Mesodermal cell (in vitro differentiated cells): ENCODE measurements at regions not wholly inside any gene's neighbourhood (a gene's known extent, or its start where the extent isn't known, plus 50 kb on each side); places are given as distances from the start of the nearest gene placed in this dataset.

Experiments used
- H3K27ac ChIP-seq: 2 replicates; pipeline ENCODE4 v1.7.0; 2013; ENCODE audit warnings: mild to moderate bottlenecking, low read depth, low read length, moderate library complexity; ENCODE audit not compliant: severe bottlenecking
- H3K36me3 ChIP-seq: 2 replicates; pipeline ENCODE4 v1.7.1; 2013; ENCODE audit warnings: mild to moderate bottlenecking, low read length, moderate library complexity; ENCODE audit not compliant: control insufficient read depth, insufficient read depth
- H3K4me1 ChIP-seq: one replicate; pipeline ENCODE4 v1.7.1; 2013; ENCODE audit warnings: mild to moderate bottlenecking, low read length; ENCODE audit not compliant: insufficient read depth, control insufficient read depth, poor library complexity, severe bottlenecking
- H3K4me3 ChIP-seq: 2 replicates; pipeline ENCODE4 v1.7.0; 2013; ENCODE audit warnings: low read length, control low read depth, mild to moderate bottlenecking; ENCODE audit not compliant: insufficient read depth, poor library complexity, severe bottlenecking; ENCODE audit errors: extremely low read depth
- H3K9me3 ChIP-seq: 2 replicates; pipeline ENCODE4 v1.7.1; 2013; ENCODE audit warnings: mild to moderate bottlenecking, low read length, moderate library complexity; ENCODE audit not compliant: control insufficient read depth
- WGBS, 2 experiments: methylation state at CpG; one replicate each; pipeline ENCODE4 v1.1.5; 2013; ENCODE audit warnings: missing lambda C conversion rate in 2 of 2; ENCODE audit not compliant: insufficient coverage in 2 of 2; 5-methylcytosine and 5-hydroxymethylcytosine counted together

DNA sequence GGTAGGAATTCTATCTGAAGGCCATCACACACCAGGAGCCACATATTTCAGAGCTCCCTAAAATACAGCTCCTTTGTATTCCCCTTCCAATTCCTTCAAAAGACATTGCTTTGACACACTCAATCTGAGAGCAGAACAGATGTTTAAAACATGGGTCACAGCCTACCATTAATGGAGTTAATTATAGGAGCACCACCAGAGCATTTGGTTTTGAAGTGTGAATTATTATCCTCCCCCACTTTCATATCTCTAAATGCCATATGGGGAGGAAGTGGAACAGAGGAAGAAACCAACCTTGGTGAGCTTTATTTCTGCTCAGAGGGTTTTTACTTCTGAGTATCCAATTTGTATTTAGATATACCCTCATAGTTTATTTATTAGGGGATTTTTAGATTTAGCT, 50.7 kb upstream of the TNFRSF21 start:
- Histone ChIP-seq H3K4me3 (no peak overlapping the region), H3K36me3 (no peaks in the 10 kb centered on the region), H3K27ac (no peak overlapping the region), H3K4me1 (no peaks in the 10 kb centered on the region), H3K9me3 (no peaks in the 10 kb centered on the region)

DNA sequence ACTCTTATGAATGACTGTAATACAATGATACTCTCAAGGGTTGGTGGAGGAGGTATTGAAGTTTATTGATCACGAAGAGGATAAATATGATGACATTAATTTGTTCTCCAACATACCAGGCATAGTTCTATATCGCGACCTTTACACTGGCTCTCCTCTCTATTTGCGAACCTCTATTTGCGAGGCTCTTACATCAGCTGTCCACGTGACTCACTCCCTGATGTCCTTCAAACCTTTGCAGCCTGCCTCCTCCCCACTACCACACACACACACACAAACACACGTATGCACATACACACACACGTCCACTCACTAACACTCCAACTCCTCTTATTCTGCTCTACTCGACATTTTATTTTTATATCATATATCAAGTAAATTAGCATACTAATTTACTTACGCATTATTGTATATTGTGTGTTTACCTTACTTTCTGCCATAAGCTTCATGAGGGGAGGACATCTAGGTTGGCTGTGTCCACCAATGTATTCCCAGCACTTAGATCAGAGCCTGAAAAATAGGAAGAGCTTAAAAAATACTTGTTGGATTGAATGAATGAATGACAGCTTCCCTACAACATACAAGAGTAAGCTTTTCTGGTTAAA, 53.3 kb upstream of the TNFRSF21 start:
- no peak overlapping the region for H3K27ac ChIP-seq
- WGBS, 2 experiments, result 89 to 92% methylated on average over 5 of the region's 10 CpGs

DNA sequence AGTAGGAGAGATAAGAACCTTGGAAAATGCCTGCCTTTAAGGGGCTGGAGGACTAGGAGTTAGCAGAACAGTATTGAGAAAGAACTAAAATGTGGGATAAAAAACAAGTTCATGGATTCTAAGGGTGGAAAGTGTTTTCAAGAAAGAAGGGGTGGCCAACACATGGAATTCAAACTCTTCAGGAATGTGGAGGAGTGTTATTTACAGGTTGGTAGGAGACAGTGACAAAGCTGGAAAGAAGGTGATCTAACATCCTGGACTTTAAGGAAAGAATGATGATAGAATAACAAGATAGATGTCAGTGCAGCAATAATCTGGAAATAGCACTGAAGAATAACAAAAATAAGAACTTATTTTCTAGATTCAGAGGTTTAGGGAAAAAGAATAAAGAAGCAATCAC, 54.0 kb upstream of the TNFRSF21 start:
- Histone ChIP-seq H3K9me3 (no peaks in the 10 kb centered on the region), H3K4me1 (no peaks in the 10 kb centered on the region), H3K4me3 (no peak overlapping the region), H3K36me3 (no peaks in the 10 kb centered on the region), H3K27ac (no peak overlapping the region)

More for the DNA sequence above, 53.3 kb upstream of the TNFRSF21 start:
- H3K36me3 ChIP-seq, result no peaks in the 10 kb centered on the region
- no peak overlapping the region for H3K4me3 ChIP-seq
- no peaks in the 10 kb centered on the region for H3K9me3 ChIP-seq
- no peaks in the 10 kb centered on the region for H3K4me1 ChIP-seq

DNA sequence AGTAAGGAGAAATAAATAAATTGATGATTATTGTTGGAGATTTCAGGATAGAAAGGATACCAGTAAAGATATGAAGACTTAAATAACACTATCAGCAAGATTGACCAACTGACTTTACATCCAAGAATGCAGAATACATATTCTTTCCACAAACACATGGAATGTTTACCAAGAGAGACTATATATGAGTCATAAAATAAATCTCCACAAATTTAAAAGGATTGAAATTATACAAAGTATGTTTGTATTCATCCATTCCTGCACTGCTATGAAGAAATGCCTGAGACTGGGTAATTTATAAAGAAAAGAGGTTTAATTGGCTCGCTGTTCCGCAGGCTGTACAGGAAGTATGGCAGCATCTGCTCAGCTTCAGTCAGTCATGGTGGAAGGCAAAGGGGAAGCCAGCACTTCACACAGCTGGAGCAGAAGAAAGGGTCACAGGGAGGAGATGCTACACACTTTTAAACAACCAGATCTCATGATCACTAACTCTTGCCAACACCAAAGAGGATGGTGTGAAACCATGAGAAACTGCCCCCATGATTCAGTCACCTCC, 56.7 kb upstream of the TNFRSF21 start:
- 85 to 100% methylated on average over 2 of the region's 2 CpGs for WGBS, 2 experiments
- Histone ChIP-seq H3K36me3 (no peaks in the 10 kb centered on the region), H3K4me1 (no peaks in the 10 kb centered on the region), H3K9me3 (no peaks in the 10 kb centered on the region), H3K4me3 (no peak overlapping the region), H3K27ac (no peak overlapping the region)

DNA sequence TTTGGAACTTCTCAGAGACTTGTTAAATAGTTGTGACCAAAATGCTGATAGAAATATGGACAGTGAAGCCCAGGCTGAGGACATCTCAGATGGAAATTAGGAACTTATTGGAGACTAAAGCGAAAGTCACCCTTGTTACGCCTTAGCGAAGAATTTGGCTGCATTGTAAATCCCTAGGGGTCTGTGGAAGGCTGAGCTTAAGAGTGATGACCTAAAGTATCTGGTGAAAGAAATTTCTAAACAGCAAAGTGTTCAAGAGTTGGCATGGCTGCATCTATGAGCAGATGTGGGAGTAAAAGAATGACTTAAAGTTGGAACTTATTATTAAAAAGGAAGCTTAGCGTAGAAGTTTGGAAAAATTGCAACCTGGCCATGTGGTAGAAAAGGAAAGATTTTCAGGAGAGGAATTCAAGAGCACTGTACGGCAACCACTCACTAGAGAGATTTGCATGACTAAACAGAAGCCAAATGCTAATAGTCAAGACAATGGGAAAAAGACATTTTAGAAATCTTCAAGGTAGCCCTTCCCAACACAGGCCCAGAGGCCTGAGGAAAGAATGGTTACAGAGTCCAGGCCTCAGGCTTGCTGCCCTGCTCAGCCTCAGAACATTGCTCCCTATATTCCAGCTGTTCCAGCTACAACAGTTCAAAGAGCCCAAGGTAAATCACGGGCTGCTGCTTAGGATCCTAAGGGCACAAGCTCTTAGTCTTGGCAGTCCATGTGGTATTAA, 61.6 kb upstream of the TNFRSF21 start:
- H3K4me1 ChIP-seq, result no peaks in the 10 kb centered on the region
- WGBS, 2 experiments, result 73 to 86% methylated on average over 6 of the region's 6 CpGs
- H3K36me3 ChIP-seq, result no peaks in the 10 kb centered on the region
- no peaks in the 10 kb centered on the region for H3K9me3 ChIP-seq
- no peak overlapping the region for H3K4me3 ChIP-seq
- no peak overlapping the region for H3K27ac ChIP-seq

DNA sequence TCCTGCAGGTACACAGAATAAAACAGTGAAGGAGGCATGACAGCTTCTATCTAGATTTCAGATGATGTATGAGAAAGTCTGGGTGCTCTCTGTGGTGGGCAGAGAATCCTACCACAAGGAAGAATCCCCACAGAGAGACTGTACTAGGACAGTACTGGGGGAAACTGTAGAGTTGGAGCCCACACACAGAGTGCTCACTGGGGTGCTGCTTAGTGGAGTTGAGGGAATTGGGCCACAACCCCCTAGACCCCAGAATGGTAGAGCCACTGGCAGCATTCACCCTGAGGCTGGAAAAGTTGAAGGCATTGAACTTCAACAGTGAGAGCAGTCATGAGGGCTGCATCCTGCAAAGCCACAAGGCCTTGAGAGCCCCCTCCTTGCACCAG, 62.2 kb upstream of the TNFRSF21 start:
- Histone ChIP-seq H3K4me3 (no peak overlapping the region), H3K36me3 (no peaks in the 10 kb centered on the region), H3K27ac (no peak overlapping the region), H3K4me1 (peaks cover 2% of the 10 kb centered on the region), H3K9me3 (no peaks in the 10 kb centered on the region)

DNA sequence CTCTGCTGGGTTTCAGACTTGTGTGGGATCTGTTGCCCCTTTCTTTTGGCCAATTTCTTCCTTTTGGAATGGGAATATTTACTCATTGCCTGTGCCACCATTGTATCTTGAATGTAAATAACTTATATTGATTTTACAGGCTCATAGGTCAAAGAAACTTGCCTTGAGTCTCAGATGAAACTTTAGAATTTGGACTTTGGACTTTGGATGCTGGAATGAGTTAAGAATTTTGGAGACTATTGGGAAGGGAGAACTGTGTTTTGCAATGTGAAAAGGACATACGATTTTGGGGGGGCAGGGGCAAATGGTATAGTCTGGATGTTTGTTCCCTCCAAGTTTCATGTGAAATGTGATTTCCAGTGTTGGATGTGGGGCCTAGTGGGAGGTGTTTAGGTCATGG, 62.6 kb upstream of the TNFRSF21 start:
- H3K4me3 ChIP-seq, result no peak overlapping the region
- peaks cover 4% of the 10 kb centered on the region for H3K4me1 ChIP-seq
- H3K36me3 ChIP-seq, result no peaks in the 10 kb centered on the region
- H3K27ac ChIP-seq, result no peak overlapping the region
- no peaks in the 10 kb centered on the region for H3K9me3 ChIP-seq
- 83 to 93% methylated on average over 1 of the region's 1 CpG for WGBS, 2 experiments

DNA sequence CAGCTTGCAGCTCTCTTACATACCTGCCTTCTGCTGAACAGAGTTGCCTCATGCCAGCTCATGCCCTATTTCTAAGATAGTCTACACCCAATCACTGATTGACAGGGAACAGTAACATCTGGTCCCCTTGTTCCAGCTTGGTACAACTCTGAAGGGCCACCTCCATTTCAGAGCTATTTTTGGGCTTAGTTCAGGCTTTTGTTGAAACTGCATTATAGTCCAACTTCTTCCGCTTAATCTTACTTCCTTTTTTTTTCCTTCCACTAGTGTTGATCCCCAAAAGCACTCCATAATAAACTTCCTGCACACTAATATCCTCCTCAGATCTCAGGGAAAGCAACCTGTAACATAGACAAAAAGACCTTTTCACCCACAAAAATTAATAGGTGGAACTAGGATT, 65.7 kb upstream of the TNFRSF21 start:
- Histone ChIP-seq H3K4me3 (no peak overlapping the region), H3K9me3 (no peaks in the 10 kb centered on the region), H3K4me1 (peaks cover 4% of the 10 kb centered on the region), H3K36me3 (no peaks in the 10 kb centered on the region), H3K27ac (no peak overlapping the region)
- 80 to 83% methylated on average over 1 of the region's 1 CpG for WGBS, 2 experiments

DNA sequence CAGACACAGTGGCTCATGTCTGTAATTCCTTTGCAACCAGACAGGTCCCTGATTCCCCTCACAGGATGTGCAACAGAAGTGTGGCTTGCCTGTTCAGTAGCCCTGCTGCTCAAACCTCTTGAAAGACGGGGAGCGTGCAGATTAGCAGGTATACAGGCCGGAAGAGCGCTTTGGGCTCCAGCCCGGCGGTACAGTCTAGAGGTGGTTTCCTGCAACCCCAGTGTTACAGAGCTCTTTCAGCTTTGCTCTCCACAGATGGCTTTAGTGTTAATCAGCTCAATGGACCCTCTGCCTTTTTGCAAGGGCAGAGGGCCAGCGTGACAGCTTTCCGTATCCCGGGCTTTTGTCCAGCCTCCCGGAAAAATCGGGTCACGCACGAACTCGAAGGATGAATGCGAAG, 67.2 kb upstream of the TNFRSF21 start:
- H3K4me1 ChIP-seq, result peaks cover 4% of the 10 kb centered on the region
- no peak overlapping the region for H3K4me3 ChIP-seq
- H3K9me3 ChIP-seq, result no peaks in the 10 kb centered on the region
- H3K27ac ChIP-seq, result no peak overlapping the region
- H3K36me3 ChIP-seq, result no peaks in the 10 kb centered on the region
- 96 to 97% methylated on average over 10 to 15 of the region's 15 CpGs for WGBS, 2 experiments

DNA sequence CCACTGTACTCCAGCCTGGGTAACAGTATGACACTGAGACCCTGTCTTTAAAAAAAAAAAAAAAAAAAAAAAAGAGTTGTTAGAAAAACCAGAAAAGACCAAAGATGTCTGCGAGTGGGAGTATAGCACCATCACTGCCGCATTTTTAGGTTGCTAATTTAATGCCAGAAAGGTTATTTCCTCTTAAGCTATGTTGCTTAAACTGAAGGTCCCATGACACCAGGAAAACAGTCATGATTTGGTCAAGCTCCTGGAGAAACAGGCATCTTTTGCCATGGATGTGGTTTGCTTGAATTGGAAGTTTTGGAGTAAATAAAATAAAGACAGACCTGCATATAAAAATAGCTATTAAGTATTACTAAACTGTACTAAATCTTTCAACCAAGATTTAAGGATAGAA, 68.3 kb upstream of the TNFRSF21 start:
- 86 to 100% methylated on average over 2 of the region's 2 CpGs for WGBS, 2 experiments
- no peak overlapping the region for H3K27ac ChIP-seq
- peaks cover 4% of the 10 kb centered on the region for H3K4me1 ChIP-seq
- H3K36me3 ChIP-seq, result no peaks in the 10 kb centered on the region
- H3K9me3 ChIP-seq, result no peaks in the 10 kb centered on the region
- H3K4me3 ChIP-seq, result no peak overlapping the region

DNA sequence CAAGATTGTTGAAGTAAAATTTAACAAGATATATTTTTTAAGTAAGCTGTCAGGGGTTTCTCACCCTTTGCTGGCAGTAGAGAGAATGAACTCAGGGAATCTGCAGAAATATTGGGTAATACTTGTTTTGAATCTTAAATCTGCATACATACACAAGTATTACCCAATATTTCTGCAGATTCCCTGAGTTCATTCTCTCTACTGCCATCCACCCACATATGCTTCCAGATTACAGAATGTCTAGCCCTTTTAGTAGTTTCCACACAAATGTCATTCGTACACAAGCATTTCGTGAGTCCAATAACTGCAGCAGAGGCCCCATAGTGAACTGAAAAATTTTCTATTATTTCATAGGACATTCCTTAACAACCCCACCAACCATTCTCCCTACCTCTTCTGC, 69.6 kb upstream of the TNFRSF21 start:
- peaks cover 4% of the 10 kb centered on the region for H3K4me1 ChIP-seq
- no peaks in the 10 kb centered on the region for H3K36me3 ChIP-seq
- H3K4me3 ChIP-seq, result no peak overlapping the region
- H3K27ac ChIP-seq, result no peak overlapping the region
- no peaks in the 10 kb centered on the region for H3K9me3 ChIP-seq
- 89 to 100% methylated on average over 2 of the region's 2 CpGs for WGBS, 2 experiments
